DLD1 (cell line): ENCODE measurements at regions not wholly inside any gene's neighbourhood (a gene's known extent, or its start where the extent isn't known, plus 50 kb on each side); places are given as distances from the start of the nearest gene placed in this dataset.
"Not testable (repeated sequence)": the region's sequence is repeated elsewhere in the genome, so short reads cannot be mapped to it uniquely, and the experiment has no call there.

Source experiments
- in situ Hi-C: cut with HindIII; loops from 2 replicates; pipeline ENCODE4 v1.10.0; 2017; ENCODE audit warnings: low sequenced_read_pairs

DNA sequence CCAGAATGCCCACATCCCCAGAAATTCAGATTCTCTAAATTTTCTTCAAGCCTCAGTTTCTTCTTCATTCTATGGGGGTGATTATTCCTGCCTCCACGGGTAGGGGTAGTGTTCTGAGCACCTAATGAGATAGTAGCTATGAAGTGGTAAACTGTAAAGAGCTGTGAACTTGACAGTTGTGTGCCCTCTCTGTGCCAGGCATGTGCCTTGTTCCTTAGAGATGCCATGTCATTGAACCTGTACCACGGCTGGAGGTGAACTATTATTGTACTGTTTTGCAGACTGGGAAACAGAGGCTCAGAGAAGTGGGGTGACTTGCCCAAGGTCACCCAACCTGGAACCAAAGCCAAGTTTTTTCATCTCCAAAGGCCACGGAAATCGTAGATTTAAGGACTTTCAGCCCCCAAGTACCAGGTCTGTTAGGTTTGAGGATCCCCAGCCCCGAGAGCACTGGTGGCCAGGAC, 67.7 kb upstream of the SIRPA start:
- in situ Hi-C loops, result no loop called here

DNA sequence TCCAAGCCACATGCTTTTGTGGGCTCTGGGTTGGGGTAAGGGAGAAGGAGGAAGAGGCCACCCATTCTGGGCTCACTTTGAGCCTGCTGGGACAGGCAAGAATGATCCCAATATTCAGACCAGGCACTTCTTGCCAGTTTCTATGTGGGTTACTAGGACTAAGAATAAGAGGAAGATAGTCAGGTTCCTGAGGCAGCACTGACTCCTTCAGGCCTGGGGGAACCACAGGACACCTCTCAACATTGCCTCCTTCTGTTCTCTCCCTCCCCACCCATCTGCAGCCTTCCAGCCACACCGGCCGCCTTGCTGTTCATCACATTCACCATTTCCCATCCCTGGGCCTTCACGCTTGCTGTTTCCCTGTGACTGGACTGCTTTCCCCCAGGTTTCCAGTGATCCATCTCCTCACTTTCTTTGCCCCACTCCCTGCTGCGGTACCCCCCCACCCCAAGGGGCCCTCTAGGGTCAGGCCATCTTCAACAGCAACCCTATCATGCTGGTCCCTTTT, 69.2 kb upstream of the SIRPA start:
- in situ Hi-C loops, result no loop called here

DNA sequence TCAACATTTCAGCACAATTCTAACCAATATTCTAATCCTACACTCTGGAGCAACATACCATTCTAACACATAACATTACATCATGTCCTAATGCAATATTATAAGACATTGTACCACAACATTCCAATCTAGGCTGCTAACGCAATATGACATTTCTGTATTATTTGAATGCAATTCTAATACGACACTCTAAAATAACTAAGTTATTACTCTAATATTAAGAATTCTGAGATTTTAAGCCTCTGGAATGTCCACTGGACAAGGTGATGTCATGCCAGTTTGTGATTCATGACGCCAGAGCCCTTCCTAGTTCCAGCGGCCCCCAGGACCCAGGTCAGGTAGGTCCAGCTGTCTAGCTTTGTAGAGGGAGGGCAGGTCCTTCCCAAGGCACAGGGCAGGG, 69.7 kb upstream of the SIRPA start:
- in situ Hi-C loops, result no loop called here

DNA sequence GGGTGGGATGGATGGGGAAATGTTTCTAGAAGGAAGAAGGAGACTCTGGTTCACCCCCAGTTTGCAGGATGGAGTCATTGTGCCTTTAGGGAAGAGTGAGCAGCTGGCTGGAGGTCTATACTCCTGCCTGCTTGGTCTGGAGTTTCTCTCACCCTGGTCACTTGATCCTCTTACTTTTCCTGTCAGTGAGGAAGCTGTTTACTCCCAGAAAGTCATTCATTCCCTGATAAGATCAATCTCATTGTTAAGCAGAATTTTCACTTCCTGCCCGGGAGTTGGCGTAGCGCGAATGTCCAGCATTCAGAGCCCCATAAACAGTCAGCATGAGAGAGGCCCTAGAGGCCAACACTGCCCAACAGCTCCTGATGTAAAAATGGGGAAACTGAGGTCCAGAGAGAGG, 70.4 kb upstream of the SIRPA start:
- in situ Hi-C loops, result no loop called here

DNA sequence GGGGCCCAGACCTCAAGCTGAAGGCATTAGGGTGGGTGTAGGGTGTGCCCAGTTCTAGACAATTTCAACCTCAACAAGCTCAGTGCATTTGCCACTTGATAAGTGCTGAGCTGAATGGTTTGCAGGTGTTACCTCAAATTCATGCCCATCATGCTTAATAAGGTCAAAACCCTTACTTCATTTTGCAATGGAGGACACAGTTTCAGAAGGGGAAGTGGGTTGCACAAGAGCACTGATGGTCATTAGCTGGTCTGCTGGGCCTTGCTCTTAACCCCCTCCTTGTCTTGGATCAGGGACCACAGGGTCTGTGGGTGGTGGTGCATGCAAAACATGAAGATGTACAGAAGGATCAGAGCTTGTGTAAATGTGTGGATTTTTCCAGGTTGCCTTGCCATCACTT, 71.0 kb upstream of the SIRPA start:
- in situ Hi-C loops, result no loop called here

DNA sequence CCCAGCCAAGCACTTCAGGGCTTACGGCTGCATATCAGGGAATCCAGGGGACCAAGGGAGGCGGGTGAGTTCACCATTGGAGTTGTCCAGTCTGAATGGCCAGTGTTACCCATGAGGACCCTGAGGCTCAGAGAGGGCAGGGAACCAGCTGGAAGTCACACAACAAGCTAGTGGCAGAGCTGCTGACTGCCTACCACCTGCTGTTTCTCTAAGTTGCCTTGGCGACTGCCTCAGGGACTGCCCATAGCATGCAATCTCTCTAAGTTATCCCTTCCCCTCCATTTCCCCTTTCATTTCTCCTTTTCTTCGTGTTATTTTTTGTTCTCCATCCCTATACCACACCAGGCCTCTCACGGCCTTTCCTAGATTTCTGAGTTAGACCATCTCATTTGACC, 71.8 kb upstream of the SIRPA start:
- in situ Hi-C loops, result no loop called here

DNA sequence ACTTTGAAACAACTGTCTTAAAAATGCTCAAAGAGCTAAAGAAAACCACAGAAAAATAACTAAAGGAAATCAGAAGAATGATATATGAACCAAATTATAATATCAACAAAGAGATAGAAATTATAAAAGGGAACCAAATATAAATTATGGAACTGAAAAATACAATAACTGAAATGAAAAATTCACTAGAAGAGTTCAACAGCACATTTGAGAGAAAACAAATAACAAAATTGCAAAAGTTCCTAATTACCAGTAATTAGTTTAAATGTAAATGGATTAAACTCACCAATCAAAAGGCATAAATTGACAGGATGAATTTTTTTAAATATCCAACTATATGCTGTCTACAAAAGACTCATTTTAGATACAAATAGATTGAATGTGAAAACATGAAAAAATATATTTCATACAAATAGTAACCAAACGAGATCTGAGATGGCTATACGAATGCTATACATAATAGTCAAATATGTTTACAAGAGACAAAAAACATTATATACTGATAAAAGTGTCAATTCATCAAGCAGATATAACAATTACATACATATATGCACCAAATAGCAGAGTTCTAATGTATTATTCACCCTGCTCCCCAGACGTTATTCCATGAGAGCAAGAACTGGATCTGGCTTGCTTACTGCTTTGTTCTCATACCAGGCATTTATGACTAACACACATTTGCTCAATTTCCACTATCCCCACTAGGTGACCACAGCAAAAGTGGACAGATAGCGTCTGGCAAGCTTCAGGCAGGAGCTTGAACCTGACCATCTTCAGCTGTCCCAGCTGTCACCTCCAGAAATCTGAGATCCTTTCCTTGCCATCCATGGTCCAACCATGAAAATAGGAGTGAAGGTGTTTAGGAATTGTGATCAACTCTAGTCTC, 72.4 kb upstream of the SIRPA start:
- in situ Hi-C loops, result no loop called here

DNA sequence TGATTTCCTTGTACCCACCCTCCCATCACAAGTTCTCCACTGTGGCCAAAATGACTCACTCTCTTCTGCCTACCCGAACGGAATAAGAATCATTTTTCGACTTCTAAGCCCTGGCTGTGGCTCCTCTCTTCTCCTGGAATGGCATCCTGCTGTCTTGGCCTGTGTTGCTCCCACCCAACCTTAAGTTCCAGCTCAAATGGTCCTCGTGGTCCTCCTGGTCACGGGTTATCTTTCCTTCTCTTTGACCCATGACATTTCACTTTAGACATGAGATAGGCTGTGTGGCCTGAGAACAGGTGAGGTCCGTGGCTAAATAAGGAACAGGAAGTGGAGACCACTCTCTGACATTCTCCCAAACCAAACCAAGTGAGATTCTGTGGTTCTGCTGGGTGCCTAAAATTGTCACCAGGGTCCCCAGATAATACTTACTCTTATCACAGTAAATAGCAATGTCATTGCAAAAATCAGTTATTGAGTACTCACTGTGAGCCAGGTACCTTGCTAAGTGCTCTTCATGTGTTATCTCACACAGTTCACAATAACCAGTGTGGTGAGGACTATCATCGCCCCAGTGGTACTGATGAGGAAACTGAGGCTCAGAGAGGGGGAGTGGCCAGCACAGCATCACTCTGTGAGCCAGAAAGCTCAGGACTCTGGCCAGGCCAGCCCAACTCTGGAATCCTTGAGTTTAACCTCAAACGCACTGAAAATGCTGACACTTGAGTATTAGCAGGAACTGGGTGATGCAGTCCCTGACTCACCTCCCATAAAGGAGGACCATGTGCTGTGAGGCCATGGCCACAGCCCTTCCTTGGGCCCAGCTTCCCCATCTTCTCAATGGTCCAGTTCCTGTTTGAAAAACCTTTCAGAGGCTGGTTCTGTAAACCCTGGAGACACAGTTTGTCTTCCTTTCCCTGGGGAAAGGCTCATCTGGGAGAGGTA, 74.8 kb upstream of the SIRPA start:
- in situ Hi-C loops, result no loop called here

DNA sequence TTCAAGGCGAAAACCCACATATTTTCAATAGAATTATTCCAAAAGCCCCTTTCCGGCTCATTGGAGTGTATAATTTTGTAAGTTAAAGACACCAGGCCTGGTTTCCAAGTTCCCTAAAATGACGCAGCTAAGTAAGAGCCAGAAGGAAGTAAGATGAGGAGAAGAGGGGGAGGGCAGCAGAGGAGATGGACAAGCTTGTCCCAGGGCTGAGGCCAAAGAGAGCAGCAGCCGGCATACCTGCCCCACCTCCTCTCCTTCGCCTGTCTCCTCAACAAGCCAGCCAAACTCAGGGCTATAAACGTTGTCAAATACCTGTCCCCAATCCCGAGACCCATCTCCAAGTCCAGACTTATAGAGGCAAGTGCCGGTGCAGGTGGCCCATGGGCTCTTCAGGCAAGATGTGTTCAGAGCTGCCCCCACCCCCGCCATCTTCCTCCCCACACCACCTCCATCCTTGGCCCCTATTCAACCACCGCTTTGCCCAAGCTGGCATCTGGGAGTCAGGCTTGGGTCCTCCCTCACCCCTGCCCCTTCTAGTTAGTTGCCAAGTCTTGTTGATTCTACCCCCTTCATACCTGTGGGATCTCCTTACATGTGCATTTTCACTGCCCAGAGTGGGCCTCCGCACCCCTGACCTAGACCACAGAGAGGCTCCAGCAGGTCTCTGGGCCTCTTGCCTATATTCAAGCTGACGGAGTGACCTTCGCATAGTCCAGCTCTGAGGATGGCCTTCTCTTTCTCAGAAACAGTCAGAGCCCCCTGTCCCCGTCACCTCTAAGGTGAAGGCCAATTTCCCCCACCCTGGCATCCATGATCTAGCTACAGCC, 75.7 kb upstream of the SIRPA start:
- in situ Hi-C loops, result no loop called here

DNA sequence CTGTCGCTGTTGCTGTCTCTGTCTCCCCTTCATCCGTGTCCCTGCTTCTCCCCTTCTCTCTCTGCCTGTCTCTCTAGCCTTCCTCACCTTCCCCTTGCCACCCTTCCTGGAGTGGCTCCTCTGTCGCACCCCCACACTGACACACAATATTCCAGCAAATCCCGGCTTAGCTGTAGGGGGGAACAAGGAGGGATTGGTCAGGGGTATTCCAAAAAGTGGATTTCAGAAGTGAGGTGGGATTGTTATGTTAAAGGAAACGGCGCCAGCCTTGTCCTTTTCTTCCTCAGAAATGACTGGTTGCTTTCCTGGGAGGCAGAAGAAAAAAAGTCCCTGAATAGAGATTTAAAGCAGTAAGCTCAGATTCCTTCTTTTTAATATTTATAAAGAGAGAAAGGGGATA, 76.3 kb upstream of the SIRPA start:
- in situ Hi-C loops, result no loop called here

DNA sequence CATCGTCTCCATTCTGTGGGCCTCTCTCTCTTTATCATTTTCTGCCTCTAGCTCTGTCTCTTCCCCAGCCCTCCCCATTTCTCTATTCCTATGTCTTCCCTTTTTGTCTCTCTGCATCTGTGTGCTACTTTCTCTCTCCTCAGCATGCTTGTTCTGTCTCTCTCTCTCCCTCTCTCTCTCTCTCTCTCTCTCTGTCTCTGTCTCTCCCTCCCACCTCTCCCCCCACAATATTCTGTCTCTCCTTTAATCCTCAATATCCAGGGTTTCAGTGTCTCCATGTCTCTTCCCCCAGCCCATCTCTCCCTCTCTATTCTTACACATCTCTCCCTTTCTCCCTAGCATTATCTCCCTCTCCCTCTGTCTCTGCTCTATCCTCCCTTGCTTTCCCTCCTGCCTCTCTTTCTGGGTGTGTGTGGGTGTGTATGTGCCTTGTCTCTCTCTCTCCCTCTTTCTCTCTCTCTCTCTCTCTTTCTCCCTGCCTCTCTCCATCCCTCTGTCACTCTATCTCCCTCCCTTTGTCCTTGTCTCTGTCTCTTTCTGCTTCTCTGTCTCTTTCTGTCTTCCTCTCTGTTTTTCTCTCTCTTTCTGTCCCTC, 76.9 kb upstream of the SIRPA start:
- in situ Hi-C loops, result no loop called here

DNA sequence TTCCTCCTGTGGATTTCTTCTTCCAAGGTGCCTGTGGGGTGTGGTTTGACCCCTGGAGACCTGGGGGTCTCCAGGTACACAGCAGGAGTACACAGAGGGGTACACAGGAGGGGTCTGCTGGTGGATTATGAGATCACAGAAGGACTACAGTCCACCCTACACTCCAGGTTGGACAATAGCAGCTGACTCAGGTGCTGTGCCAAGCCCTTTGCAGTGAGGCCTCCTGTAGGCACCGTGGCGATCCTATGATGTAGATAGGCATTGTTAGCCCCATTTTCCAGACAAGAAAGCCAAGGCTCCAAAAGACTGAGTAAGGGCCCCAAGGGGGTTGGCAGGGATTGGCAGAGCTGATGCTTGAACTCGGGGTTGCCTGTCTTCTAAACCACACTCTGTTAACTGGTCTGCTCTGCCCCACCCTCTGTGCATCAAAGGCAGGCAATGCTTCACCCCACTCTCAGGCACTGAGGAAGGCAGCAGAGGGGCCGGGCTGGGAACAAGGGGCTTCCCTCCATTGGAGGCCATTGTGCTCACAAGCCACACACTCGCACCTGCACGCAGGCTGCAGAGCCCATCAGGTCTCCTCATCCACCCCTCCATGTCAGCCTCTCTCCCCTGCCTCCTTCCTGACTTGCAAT, 77.5 kb upstream of the SIRPA start:
- in situ Hi-C loops, result no loop called here

DNA sequence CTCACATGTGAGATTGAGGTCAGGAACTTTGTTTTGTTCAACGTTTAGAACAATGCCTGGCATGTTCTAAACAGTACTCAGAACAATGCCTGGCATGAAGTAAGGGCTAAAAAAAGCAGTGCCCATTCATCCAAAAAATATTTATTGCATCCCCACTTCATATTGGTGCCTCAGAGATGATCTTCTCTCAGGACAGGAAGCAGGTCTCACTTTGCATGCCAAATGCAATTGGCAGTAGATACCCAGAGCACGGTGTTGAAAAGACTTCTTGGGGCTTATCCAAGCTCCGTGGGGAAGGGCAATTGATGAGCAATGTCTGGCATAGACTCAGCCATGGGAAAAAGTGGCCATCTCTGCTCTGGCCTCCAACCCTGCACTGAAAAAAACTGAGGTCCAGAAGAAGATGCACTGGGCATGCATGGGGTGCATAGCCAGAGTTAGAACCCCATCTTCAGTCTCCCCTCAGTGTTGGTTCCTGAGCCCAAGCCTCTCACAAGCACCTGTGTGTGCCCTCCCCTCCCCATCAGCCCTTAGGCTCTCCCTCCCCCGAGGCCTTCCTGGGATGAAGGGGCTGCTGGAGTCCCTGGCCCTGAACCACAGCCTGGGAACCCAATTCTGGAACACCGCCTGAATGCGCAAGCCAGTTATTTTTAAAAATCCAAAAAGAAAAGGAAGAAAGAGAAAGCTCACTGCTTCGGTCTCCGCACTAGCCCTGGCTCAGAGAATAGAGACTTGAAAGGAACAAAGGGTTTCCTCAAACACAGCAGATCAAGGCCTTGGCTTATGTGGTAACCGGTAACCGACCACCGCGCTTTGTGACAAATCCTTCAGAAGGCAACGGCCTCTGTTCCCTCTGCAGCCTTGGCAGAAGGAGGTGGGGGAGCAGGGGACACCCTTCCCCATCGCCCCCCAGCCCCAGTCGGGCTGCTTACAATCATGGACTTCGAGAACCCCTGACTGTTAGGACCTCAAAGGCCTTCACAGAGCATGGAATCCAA, 78.5 kb upstream of the SIRPA start:
- in situ Hi-C loops, result no loop called here

DNA sequence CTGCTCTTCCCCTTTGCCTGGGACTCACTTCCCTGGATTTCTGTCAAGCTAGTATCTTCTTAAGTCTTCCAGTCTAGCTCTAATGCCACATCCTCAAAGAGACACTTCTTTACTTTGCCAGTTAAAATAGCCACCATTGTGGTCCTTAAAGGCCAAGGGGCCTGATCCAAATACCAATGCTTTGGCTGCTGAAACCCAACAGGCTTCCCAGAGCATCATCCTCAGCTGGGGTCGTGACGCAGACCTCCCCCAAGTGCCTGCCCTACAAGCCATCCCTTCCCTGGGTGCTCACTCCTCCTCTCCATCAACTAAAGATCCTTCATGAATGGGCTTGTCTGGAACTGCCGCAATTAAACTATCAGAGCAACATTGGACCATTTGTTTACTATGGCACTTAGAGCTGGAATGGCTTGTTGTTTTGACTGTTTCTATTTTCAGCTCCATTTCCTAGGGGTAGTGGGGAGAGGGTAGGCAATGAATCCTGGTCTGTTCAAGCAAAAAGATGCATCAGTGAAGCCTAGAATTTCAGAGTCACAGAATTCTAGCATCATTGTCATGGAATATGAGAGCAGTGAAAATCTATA, 79.6 kb upstream of the SIRPA start:
- in situ Hi-C loops, result no loop called here

DNA sequence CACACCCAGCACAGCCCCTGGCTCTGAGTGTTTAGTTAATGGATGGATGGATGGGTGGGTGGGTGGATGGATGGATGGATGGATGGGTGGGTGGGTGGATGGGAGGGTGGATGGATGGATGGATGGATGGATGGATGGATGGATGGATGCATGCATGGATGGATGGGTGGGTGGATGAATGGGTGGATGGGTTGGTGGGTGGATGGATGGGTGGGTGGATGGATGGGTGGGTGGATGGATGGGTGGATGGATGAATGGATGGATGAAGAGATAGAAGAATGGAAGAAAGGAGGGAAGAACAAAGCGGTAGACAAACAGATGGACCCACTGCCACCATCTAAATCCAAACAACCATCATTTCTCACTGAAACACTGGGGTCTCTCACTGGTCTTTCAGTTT, 80.3 kb upstream of the SIRPA start:
- in situ Hi-C loops, result not testable (repeated sequence)

DNA sequence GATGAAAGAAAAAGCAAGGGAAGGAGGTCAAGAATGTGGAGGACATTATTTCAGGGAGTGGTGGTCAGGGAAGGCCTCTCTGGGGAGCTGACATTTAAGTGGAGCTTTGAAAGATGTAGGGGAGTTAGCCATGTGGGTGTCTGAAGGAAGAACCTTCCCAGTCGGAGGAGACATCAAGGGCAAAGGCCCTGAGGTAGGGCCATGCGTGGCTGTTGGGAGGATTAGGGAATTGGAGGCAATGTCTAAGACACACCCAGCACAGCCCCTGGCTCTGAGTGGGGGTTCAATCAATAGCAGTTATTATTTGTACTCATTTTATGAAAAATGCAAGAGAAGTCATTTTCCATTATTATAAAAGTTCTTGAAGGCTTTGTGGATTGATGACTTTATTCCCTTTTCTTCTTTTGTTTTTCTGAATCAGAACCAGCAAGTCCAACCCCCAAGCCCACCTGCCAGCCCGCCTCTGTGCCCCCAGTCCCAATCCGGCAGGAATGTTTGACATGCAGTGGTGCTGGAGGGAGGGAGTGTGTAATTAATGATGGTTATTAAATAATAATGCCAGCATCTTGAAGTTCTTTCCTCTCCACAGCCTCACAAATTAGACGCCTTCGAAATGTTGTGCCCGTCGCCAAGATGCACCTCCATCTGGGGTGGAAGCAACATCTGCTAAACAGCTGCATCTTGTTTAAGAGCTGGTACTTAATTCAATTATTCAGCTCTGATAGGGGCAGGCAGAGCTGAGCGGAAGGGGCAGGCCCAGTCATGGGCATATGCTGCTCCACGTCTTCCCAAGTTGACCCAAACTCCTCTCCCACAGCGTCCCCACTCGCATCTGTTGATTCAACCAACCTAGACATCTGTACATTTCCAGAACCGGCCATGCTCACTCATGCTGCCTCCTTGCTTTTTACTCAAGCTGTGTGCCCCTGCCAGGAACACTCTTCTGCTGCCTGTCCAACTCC, 81.3 kb upstream of the SIRPA start:
- in situ Hi-C loops, result no loop called here

DNA sequence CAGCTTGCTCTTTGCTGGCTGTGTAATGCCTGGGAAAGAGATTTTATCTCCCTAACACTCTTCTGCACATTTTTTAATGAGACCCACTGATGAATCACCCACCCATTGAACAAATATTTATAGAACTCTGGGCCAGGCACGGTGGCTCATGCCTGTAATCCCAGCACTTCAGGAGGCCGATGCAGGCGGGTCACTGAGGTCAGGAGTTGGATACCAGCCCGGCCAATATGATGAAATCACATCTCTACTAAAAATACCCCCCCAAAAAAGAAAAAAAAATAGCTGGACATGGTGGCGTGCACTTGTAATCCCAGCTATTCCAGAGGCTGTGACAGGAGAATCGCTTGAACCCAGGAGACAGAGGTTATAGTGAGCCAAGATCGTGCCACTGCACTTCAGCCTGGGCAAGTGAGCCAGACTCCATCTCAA, 82.1 kb upstream of the SIRPA start:
- in situ Hi-C loops, result no loop called here
